ENCODE measurements at regions not wholly inside any gene's neighbourhood (a gene's known extent, or its start where the extent isn't known, plus 50 kb on each side); places are given as distances from the start of the nearest gene placed in this dataset.
"Not testable (repeated sequence)": the region's sequence is repeated elsewhere in the genome, so short reads cannot be mapped to it uniquely, and the experiment has no call there.

GRCh38 chr10:108378779-108379178, 1214.3 kb upstream of the SORCS1 start:
- DNase-seq = no peak

- no peak for DNase-seq
Observed at GRCh38 chr10:108375691-108376090, 1211.2 kb upstream of the SORCS1 start.

DNA sequence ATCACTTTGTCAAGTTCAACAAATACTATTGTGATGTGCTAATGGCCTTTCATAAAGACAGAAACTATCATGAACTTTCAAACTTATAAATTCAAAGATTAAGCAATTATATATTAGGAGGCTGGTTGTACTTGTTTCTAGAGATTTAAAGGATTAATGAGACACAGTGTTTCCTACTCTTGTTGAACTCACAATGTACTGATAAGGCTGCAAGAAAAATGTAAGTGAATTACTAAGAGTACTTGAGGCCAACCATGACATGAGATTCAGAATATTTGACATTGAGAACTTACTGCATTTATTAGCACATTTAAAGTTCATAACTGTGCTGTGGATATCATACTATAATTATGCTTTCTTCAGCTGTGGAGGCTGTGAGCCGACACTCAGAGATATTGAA, 1210.5 kb upstream of the SORCS1 start:
- no peak for DNase-seq

- DNase-seq = no peak
Observed at GRCh38 chr10:108365541-108365940, 1201.0 kb upstream of the SORCS1 start.

GRCh38 chr10:108363576-108363975, 1199.1 kb upstream of the SORCS1 start:
- no peak for DNase-seq

- DNase-seq = no peak
Observed at GRCh38 chr10:108362961-108363360, 1198.5 kb upstream of the SORCS1 start.

DNA sequence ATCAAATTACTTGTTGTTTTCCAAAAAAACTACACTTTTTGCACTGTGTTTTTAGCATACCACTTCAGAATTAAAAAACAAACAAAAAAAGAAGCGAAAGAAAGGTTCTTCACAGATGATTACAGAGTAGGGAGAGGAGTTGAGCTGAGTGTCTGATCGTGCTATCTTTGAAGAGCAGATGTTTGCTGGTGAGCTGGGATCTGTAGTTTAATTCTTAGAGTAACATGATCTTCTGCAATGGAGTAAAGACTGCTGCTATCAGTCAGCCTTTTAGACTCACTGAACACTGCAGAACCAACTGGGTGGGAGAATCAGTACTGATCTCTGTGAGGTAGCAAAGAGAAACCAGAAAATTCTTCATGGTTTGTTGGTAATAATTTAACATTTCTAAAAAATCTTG, 1197.8 kb upstream of the SORCS1 start:
- DNase-seq = no peak

GRCh38 chr10:108360187-108360586, 1195.7 kb upstream of the SORCS1 start:
- no peak for DNase-seq

- DNase-seq = no peak
Observed at GRCh38 chr10:108358912-108359311, 1194.4 kb upstream of the SORCS1 start.

DNA sequence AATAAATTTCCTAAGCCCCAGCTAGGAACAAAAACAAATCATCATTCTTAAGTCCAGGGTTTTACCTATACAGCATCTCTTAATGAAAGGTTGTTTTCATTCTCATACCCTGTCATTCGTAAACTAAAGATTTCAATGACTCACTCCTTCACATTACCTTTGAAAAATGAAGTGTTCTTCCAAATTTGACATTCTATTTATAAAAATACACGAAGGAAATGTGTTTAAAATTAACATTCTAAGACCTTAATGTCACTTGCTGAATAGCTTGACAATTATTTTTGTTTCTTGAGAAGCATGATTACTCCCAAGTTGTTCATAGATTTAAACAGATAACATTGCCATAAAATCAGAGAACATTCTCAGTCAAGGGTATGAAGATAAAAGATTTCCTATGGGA, 1188.3 kb upstream of the SORCS1 start:
- DNase-seq = no peak

- no peak for DNase-seq
Observed at GRCh38 chr10:108348215-108348614, 1183.7 kb upstream of the SORCS1 start.

DNA sequence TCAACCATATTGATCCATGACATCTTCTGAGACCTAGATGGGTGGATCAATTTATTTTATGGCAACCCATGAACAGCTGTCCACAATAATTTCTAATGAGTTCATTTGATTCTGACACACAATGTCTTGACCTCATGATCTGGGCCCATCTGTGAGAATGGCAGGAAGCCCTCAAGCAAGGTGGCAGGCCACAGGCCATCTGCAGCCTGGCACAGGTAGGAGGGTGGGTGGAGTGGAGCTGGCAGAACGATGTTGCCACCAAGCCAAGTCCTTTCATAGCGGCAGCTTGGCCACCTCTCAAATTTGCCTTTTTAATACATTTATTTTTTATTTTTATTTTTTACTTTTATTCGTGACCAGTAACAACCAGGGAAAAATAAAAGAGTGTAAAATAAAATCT, 1181.6 kb upstream of the SORCS1 start:
- no peak for DNase-seq

GRCh38 chr10:108338146-108338545, 1173.6 kb upstream of the SORCS1 start:
- no peak for DNase-seq

GRCh38 chr10:108336836-108337235, 1172.3 kb upstream of the SORCS1 start:
- no peak for DNase-seq

- DNase-seq = no peak
Observed at GRCh38 chr10:108327706-108328105, 1163.2 kb upstream of the SORCS1 start.

DNA sequence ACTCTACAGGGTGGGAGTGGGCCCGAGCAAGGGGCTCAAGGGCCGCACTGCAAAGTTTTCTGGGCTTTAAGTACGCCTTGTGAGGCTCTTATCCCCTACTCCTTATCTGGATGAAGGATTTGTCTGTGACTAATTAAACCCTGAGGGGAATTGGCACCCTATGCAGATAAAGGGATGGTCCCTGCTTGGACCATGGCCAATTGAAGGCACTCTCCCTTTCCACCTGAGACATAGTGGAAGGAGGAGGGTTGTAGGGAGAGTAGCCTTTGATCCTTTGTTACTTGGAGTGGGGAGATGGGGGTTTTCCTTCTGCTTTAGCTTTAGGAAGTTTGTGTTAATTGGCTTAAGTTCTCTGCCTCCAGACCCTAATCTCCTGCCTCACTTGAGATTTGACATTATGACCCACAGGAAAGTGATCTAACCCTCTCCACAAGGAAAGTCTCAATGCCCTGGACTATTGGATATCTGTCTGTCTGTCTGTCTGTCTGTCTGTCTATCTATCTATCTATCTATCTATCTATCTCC, 1158.8 kb upstream of the SORCS1 start:
- no peak for DNase-seq

DNA sequence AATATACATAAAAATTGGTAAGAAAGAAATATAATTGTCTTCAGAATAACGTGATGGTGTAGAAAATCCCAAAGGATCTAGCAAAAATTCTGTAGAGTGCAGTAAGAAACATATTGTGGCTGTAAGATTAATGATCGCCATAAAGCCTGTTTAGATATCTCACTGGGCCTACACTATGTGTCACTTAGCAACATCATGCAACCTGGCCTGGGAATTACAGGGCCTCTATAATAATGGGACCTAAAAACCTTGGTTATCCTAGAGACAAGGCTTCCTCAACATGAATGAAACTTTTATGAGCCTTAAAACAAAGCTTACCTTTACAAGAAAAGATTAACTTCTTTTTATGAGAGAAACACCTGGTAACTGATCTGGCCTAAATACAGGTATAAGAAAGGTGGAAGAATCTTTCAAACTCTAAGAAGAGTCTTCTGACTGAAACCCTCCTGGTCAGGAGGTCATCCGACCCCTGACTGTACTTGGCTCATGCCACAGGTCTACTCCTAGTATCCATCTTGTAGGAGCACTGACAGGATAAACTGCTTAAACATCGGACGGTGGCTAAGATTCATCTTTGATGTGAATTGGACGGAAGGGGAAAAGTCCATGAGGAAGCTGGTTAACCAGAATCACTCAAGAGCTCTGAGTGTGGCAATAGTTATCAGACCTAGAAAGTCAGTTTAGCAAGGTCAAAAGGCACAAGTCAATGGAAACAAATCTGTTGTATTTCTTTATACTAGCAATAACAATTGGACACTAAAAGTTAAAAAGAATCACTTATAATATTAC, 1155.1 kb upstream of the SORCS1 start:
- DNase-seq = no peak

GRCh38 chr10:108315636-108316035, 1151.1 kb upstream of the SORCS1 start:
- not testable (repeated sequence) for DNase-seq

DNA sequence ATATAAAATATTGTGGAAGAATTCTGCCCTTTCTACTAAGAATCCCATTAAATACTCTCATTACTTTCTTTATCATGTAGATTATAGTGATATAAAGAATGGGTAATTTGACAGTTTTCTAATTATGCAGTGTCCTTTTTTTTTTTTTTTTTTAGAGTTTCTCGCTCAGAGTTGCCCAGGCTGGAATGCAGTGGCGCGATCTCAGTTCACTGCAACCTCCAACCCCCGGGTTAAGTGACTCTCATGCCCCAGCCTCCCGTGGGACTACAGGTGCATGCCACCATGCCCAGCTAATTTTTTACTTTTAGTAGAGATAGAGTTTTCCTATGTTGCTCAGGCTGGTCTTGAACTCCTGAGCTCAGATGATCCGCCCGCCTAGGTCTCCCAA, 1143.4 kb upstream of the SORCS1 start:
- DNase-seq = no peak

GRCh38 chr10:108307250-108307924, 1142.9 kb upstream of the SORCS1 start:
- no peak for DNase-seq

DNA sequence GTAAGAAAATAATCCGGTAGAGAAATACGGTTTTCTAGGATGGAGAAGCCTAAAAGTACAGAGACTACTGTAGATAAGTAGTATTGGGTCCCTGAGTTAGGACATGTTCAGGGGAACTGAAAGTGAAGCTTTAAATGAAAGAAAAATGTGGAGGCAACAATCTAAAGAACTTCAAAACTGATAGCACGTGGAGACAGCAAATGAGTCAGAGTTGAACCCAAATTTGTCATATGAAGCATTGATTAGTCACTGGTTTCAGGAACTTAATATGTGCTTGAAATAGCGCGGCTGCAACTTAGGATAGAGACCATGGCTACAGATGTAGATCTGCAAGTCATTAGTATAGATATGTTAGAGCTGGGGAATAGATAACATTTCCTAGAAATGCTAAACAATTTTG, 1138.6 kb upstream of the SORCS1 start:
- DNase-seq = no peak

- DNase-seq = no peak
Observed at GRCh38 chr10:108301002-108301401, 1136.5 kb upstream of the SORCS1 start.

GRCh38 chr10:108290823-108291222, 1126.3 kb upstream of the SORCS1 start:
- DNase-seq = no peak

- no peak for DNase-seq
Observed at GRCh38 chr10:108275895-108276685, 1111.6 kb upstream of the SORCS1 start.

All from NCI-H446 treated with DMSO at 0.1 percent for 48 hours (cell line).